Upper lobe of left lung (tissue), 6 donors: ENCODE measurements at regions not wholly inside any gene's neighbourhood (a gene's known extent, or its start where the extent isn't known, plus 50 kb on each side); places are given as distances from the start of the nearest gene placed in this dataset.
"Not testable (repeated sequence)": the region's sequence is repeated elsewhere in the genome, so short reads cannot be mapped to it uniquely, and the experiment has no call there.

Experiments used
- ATAC-seq, 2 donors: fragments of 200-7000 bp; cut with Tn5 transposase; one replicate each; pipeline ENCODE4 v1.9.1; 2022; ENCODE audit warnings: mild to moderate bottlenecking in 2 of 2, moderate library complexity in 2 of 2; ENCODE audit not compliant: low FRiP score in 2 of 2
- DNase-seq, 2 donors: peaks; one replicate each; pipeline ENCODE4 v3.0.0-alpha.2; 2019 to 2020
- H3K27ac ChIP-seq, 4 donors: fragments of 200-600 bp; sonication (generic); one replicate each; pipeline ENCODE4 v1.5.1; 2016 to 2019
- H3K27me3 ChIP-seq, 4 donors: fragments of 200-600 bp; sonication (generic); one replicate each; pipeline ENCODE4 v1.5.1; 2017 to 2019
- H3K36me3 ChIP-seq, 4 donors: fragments of 200-600 bp; sonication (generic); one replicate each; pipeline ENCODE4 v1.5.1; 2016 to 2019
- H3K4me1 ChIP-seq, 4 donors: fragments of 200-600 bp; sonication (generic); one replicate each; pipeline ENCODE4 v1.5.1; 2018 to 2019
- H3K4me3 ChIP-seq, 4 donors: fragments of 200-600 bp; sonication (generic); one replicate each; pipeline ENCODE4 v1.5.1; 2017 to 2019; ENCODE audit warnings: mild to moderate bottlenecking in 2 of 4, moderate library complexity in 1 of 4
- H3K9me3 ChIP-seq, 4 donors: fragments of 200-600 bp; sonication (generic); one replicate each; pipeline ENCODE4 v1.5.1; 2018 to 2019
- EP300 ChIP-seq, 4 donors: sonication (generic); formaldehyde crosslinking; IDR thresholded peaks; one replicate each; pipeline ENCODE4 v1.5.1; 2017; ENCODE audit warnings: antibody characterized with exemption in 4 of 4, control low read depth in 2 of 4
- POLR2A ChIP-seq, 4 donors: fragments of 450-650 bp; IDR thresholded peaks; one replicate each; pipeline ENCODE4 v1.5.1; 2016 to 2017; ENCODE audit warnings: antibody characterized with exemption in 4 of 4, mild to moderate bottlenecking in 2 of 4
- POLR2AphosphoS5 ChIP-seq, 2 donors: sonication (generic); formaldehyde crosslinking; IDR thresholded peaks; one replicate each; pipeline ENCODE4 v1.5.1; 2017; ENCODE audit warnings: antibody characterized with exemption in 2 of 2
- WGBS, 2 donors: methylation state at CpG; one replicate each; pipeline ENCODE4 v1.1.5; 2017 to 2018; 5-methylcytosine and 5-hydroxymethylcytosine counted together
- TF ChIP-seq, protein P1 (sequence below), 6 experiments: fragments of 450-650 bp in 4 of 6; fragments of 200-600 bp in 2 of 6; sonication (generic) in 2 of 6; IDR thresholded peaks; one replicate each; pipeline ENCODE4 v1.5.1; 2016 to 2019; ENCODE audit warnings: antibody characterized with exemption in 6 of 6
- donor health status: DM: no; HTN: no; CAD: no; lungs with moderate emphysema.
- donor health status: DM: no; HTN: yes; CAD: no; lungs with severe emphysema.

DNA sequence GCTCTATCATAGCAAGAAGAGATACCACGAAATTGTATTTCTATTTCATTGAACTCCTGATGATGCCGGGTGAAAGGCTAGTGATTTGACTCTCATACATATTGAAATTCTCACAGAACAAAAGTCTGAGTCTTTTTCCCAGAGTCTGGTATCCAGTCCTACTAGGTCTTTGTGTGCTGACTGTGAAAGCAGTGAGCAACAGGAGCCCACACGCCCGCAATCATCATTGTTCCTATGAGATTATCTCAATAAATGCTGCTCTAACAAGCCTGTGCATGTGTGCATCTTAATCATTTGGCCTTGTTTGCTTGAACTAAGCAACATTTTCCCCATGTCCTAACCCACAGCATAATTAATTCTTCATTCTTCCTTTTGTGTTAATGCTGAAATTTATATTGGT, 1466.0 kb downstream of the CDH11 start:
- H3K27me3 ChIP-seq: no peaks in the 10 kb centered on the region
- no peak for ATAC-seq
- no peaks in the 10 kb centered on the region for H3K9me3 ChIP-seq
- WGBS, 2 donors: 79 to 88% methylated on average over 4 of the region's 4 CpGs
- DNase-seq: no peak
- no peaks in the 10 kb centered on the region for H3K36me3 ChIP-seq
- TF ChIP-seq POLR2A (IDR thresholded peaks at IDR 0.05): no peak
- TF ChIP-seq, protein P1, sequence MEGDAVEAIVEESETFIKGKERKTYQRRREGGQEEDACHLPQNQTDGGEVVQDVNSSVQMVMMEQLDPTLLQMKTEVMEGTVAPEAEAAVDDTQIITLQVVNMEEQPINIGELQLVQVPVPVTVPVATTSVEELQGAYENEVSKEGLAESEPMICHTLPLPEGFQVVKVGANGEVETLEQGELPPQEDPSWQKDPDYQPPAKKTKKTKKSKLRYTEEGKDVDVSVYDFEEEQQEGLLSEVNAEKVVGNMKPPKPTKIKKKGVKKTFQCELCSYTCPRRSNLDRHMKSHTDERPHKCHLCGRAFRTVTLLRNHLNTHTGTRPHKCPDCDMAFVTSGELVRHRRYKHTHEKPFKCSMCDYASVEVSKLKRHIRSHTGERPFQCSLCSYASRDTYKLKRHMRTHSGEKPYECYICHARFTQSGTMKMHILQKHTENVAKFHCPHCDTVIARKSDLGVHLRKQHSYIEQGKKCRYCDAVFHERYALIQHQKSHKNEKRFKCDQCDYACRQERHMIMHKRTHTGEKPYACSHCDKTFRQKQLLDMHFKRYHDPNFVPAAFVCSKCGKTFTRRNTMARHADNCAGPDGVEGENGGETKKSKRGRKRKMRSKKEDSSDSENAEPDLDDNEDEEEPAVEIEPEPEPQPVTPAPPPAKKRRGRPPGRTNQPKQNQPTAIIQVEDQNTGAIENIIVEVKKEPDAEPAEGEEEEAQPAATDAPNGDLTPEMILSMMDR (IDR thresholded peaks at IDR 0.05): no peak
- TF ChIP-seq POLR2AphosphoS5 (IDR thresholded peaks at IDR 0.05): no peak
- no peak for TF ChIP-seq EP300 (IDR thresholded peaks at IDR 0.05)
- no peak overlapping the region for H3K27ac ChIP-seq
- H3K4me1 ChIP-seq: no peaks in the 10 kb centered on the region
- no peak overlapping the region for H3K4me3 ChIP-seq

DNA sequence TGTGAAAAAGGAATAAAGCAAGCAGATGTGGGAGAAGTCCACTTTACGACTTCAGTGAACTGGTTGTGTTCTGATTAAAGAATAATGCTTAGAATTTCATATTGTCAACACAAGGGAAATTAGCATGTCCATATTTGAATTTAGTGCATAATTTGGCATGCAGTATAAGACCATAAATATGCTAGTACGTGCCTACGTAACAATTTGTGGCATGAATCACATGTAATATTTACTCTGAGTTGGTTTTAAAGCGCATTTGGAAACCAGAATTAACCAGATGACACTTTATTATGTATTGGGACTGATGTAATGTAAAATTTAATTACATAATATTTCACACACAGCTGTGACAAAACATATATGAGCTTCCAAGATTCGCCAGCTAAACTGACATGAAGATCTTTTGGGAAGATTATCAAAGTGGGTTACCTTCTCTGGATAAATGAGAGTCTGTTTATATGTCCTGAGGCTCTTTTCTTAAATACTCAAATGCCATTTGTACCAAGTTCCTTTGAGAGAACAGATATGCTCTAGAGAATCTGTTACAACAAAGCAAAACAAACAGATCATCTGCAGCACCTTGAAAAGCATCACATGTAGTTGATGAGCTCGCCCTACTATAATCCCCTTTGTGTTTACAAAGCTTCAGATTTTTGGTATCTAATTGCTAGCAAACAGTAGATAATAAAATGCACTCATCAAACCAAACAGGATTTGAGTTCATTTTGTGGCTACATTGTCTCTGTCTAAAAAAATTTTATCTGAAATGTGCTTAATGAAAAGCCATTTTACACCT, 1468.6 kb downstream of the CDH11 start:
- H3K27ac ChIP-seq: no peak overlapping the region
- DNase-seq: no peak
- 70 to 75% methylated on average over 6 of the region's 6 CpGs for WGBS, 2 donors
- ATAC-seq: no peak
- no peak overlapping the region for H3K4me3 ChIP-seq
- H3K27me3 ChIP-seq: no peaks in the 10 kb centered on the region
- H3K36me3 ChIP-seq: no peaks in the 10 kb centered on the region
- no peak for TF ChIP-seq EP300 (IDR thresholded peaks at IDR 0.05)
- TF ChIP-seq POLR2A (IDR thresholded peaks at IDR 0.05): no peak
- no peak for TF ChIP-seq POLR2AphosphoS5 (IDR thresholded peaks at IDR 0.05)
- H3K9me3 ChIP-seq: no peaks in the 10 kb centered on the region
- no peaks in the 10 kb centered on the region for H3K4me1 ChIP-seq

DNA sequence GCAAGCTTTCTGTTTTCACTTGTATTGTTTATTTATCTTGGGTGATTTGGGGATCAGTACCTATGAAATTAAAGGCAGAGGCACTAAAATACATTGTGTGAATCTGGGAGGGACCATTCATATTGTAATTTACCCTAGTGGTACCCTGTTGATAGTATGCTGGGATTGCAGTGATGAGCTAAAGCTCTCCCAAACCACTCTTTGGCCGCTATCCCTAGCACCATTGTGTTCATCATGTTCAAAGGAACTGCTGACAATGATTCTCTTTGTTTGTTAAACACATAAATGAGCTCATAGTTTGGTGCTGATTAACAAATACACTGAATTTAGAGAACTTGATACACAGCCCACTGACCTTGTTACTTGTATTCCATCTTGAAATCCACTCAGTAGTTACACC, 1469.8 kb downstream of the CDH11 start:
- H3K27ac ChIP-seq: no peak overlapping the region
- DNase-seq: no peak
- no peak overlapping the region for H3K4me3 ChIP-seq
- no peaks in the 10 kb centered on the region for H3K36me3 ChIP-seq
- 74 to 80% methylated on average over 1 of the region's 1 CpG for WGBS, 2 donors
- H3K4me1 ChIP-seq: no peaks in the 10 kb centered on the region
- ATAC-seq: no peak
- H3K9me3 ChIP-seq: no peaks in the 10 kb centered on the region
- H3K27me3 ChIP-seq: no peaks in the 10 kb centered on the region
- no peak for TF ChIP-seq POLR2AphosphoS5 (IDR thresholded peaks at IDR 0.05)
- TF ChIP-seq, protein P1 (IDR thresholded peaks at IDR 0.05): no peak
- TF ChIP-seq EP300 (IDR thresholded peaks at IDR 0.05): no peak
- no peak for TF ChIP-seq POLR2A (IDR thresholded peaks at IDR 0.05)

DNA sequence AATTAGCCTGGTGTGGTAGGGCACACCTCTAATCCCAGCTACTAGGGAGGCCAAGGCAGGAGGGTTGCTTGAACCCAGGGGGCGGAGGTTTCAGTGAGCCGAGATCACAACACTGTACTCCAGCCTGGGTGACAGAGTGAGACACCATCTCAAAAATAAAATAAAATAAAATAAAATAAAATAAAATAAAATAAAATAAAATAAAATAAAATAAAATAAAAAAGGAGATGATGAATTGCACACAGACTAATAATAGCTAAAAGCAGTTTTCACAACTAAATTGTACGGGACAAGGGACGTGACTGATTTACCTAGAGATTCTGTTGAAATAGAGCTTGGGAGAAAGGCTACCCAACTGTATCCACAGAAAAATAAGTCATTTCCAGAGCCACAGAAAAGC, 1471.3 kb downstream of the CDH11 start:
- Histone ChIP-seq H3K36me3 (no peaks in the 10 kb centered on the region), H3K4me3 (no peak overlapping the region), H3K9me3 (no peaks in the 10 kb centered on the region), H3K27ac (no peak overlapping the region), H3K4me1 (no peaks in the 10 kb centered on the region), H3K27me3 (no peaks in the 10 kb centered on the region)
- DNase-seq: no peak
- no peak for ATAC-seq
- 96 to 98% methylated on average over 4 of the region's 4 CpGs for WGBS, 2 donors
- TF ChIP-seq EP300 (IDR thresholded peaks at IDR 0.05) (no peak), POLR2AphosphoS5 (IDR thresholded peaks at IDR 0.05) (no peak)

DNA sequence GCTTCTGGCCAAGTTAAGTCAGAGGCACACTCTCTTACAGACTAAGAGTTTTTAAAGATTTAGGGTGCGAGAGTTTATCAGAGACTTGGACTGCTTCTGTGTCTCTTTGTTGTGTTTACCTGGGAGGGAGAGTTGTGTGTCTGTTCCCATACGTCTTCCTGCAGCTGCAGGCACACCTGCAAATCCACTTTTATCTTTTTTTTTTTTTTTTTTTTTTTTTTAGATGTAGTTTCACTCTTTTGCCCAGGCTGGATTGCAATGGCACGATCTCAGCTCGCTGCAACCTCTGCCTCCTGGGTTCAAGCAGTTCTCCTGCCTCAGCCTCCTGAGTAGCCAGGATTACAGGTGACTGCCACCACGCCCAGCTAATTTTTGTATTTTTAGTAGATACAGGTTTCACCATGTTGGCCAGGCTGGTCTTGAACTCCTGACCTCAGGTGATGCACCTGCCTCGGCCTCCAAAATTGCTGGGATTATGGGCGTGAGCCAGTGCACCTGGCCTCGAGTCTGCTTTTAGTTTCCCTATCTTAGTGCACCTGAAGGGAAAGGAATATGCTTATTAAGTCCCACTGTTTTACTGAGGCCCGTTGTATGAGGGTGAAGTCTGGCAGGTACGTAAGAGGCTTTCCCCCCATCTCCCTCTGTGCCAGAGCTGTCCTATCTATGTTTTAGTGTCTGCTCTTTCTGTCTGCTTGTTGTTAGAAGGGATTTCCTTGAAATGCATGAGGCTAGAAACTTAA, 1488.0 kb downstream of the CDH11 start:
- not testable (repeated sequence) for DNase-seq, H3K9me3 ChIP-seq, H3K27me3 ChIP-seq, H3K36me3 ChIP-seq, H3K27ac ChIP-seq, H3K4me3 ChIP-seq, ATAC-seq, H3K4me1 ChIP-seq
- 84 to 87% methylated on average over 10 of the region's 10 CpGs for WGBS, 2 donors

DNA sequence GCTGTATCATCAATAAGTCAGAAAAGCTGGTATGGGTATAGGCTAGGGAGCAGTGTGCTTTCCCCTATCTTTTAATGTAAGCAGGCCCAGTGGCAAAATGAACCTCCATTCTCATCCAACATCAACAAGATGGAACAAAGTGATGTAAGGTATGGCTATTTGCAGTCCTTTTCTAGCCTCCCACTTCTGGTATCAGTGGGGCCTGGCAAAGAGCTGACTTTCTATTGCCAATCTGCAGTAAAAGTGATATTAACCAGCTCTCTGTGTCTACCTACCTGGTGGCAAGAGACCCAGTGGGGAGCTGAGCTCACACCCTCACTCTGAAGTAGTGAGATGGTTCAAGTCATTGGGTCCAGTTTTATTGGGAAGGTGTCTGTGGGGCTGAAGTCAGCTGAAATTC, 1492.6 kb downstream of the CDH11 start:
- H3K9me3 ChIP-seq: no peaks in the 10 kb centered on the region
- no peaks in the 10 kb centered on the region for H3K36me3 ChIP-seq
- no peaks in the 10 kb centered on the region for H3K27me3 ChIP-seq
- H3K4me3 ChIP-seq: no peak overlapping the region
- no peak for DNase-seq
- no peaks in the 10 kb centered on the region for H3K4me1 ChIP-seq
- no peak for ATAC-seq
- TF ChIP-seq, protein P1 (IDR thresholded peaks at IDR 0.05): no peak
- no peak for TF ChIP-seq POLR2AphosphoS5 (IDR thresholded peaks at IDR 0.05)
- no peak for TF ChIP-seq EP300 (IDR thresholded peaks at IDR 0.05)
- no peak for TF ChIP-seq POLR2A (IDR thresholded peaks at IDR 0.05)
- no peak overlapping the region for H3K27ac ChIP-seq
